Peyer's patch (tissue), 4 donors: ENCODE measurements at regions not wholly inside any gene's neighbourhood (a gene's known extent, or its start where the extent isn't known, plus 50 kb on each side); places are given as distances from the start of the nearest gene placed in this dataset.

Source experiments
- CTCF ChIP-seq, 6 experiments: fragments of 450-650 bp in 4 of 6; fragments of 200-600 bp in 2 of 6; sonication (generic) in 1 of 6; IDR thresholded peaks; one replicate each; pipeline ENCODE4 v1.5.1; 2017 to 2019; ENCODE audit warnings: antibody characterized with exemption in 6 of 6, mild to moderate bottlenecking in 3 of 6, moderate library complexity in 1 of 6
- POLR2A ChIP-seq, 2 donors: fragments of 450-650 bp; IDR thresholded peaks; one replicate each; pipeline ENCODE4 v1.5.1; 2017; ENCODE audit warnings: antibody characterized with exemption in 2 of 2, mild to moderate bottlenecking in 2 of 2, moderate library complexity in 2 of 2

- TF ChIP-seq POLR2A (IDR thresholded peaks at IDR 0.05) (no peak), CTCF (IDR thresholded peaks at IDR 0.05) (no peak)
Observed at GRCh38 chr15:53328341-53328740, 431.1 kb downstream of the WDR72 start.
